ENCODE measurements at regions not wholly inside any gene's neighbourhood (a gene's known extent, or its start where the extent isn't known, plus 50 kb on each side); places are given as distances from the start of the nearest gene placed in this dataset.

- TF ChIP-seq, protein P1, sequence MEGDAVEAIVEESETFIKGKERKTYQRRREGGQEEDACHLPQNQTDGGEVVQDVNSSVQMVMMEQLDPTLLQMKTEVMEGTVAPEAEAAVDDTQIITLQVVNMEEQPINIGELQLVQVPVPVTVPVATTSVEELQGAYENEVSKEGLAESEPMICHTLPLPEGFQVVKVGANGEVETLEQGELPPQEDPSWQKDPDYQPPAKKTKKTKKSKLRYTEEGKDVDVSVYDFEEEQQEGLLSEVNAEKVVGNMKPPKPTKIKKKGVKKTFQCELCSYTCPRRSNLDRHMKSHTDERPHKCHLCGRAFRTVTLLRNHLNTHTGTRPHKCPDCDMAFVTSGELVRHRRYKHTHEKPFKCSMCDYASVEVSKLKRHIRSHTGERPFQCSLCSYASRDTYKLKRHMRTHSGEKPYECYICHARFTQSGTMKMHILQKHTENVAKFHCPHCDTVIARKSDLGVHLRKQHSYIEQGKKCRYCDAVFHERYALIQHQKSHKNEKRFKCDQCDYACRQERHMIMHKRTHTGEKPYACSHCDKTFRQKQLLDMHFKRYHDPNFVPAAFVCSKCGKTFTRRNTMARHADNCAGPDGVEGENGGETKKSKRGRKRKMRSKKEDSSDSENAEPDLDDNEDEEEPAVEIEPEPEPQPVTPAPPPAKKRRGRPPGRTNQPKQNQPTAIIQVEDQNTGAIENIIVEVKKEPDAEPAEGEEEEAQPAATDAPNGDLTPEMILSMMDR (IDR thresholded peaks at IDR 0.05 in 2 of 3, conservative IDR thresholded peaks at IDR 0.05 in 1 of 3; ENCODE audit: borderline replicate concordance in 1 of 3, insufficient read depth in 1 of 3, low read depth in 2 of 3, low read length in 2 of 3) = no peak
- TF ChIP-seq RAD21 (IDR thresholded peaks at IDR 0.05; ENCODE audit: low read depth) = no peak
Measured at GRCh38 chr6:93684339-93684738, 265.0 kb upstream of the EPHA7 start.

Data from HCT116 (cell line).